ENCODE measurements at regions not wholly inside any gene's neighbourhood (a gene's known extent, or its start where the extent isn't known, plus 50 kb on each side); places are given as distances from the start of the nearest gene placed in this dataset.
"Not testable (repeated sequence)": the region's sequence is repeated elsewhere in the genome, so short reads cannot be mapped to it uniquely, and the experiment has no call there.

GRCh38 chr3:187795207-187795960, 50.1 kb upstream of the BCL6 start:
- no peak for DNase-seq

GRCh38 chr3:187798126-187798525, 52.9 kb upstream of the BCL6 start:
- no peak for DNase-seq

DNA sequence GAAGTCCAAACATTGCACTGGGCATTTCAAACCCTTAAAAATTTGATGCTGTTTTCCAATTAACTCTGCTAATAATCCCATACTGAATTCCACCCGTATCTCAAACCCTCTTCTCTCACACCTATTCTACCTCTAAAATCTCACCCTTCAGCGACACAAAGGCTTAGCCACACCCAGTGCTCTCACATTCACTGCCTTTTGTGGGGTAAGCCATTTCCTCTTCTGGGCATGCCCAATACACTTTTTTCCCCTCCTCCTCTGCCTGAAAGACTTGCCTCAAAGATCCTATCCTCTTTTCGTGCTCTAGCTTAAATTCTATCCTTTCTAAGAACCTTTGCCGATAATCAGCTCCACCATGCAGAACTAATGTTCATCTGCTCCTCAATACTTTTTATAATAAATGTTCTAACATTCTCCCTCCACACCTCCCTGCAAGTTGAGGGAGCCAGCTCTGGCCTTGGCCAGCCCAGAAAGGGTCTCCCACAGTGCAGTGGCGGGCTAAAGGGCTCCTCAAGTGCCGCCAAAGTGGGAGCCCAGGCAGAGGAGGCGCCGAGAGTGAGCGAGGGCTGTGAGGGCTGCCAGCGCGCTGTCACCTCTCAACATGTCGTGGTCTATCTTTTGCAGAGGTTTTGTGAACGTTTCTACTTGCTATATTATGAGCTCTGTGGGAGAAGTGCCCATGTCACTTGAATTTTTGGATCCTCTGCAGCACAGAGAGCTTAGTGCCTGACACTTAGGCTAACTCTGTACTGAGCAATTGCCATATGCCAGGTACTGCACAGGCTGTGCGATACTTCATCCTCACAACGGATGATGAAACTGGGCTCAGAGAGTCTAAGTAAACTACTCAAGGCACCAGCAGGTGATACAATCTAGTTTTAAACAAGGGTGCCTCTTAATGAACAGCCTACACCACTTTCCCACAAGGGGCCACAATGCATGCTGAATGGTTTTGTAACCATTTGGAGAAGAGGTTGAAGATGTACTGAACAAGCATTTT, 53.6 kb upstream of the BCL6 start:
- no peak for DNase-seq

DNA sequence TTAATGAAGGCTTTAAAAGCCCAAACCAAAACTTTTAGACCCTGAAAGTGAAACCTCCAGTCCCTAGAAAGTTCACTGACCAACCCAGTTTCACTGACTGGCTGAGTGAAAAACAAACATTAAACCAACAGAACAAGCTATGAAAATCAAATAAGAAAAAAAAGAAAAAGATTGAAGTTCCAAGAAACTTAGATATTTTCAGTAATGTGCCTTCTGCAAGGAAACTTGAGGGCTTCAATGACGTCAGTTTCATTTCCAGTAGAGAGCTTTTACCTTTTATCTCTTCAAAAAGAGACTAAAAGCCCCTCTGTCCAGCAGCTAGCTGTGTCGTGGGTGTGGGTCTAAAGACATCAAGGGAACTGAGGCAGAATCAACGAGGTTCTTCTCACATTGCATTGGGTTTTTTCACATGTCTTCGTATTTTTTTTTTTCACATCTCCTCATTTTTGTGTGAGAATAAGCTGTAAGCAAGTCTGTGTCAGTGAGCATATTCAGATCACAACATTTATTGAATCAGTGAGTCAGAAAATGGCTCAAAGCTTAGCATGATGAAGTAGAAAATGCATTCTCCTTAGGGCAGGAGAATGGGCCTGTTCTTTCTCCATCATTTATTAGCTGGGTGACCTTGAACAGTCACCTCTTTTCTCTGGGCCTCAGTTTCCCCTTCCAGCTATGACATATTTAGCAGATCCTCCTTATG, 54.8 kb upstream of the BCL6 start:
- no peak for DNase-seq

DNA sequence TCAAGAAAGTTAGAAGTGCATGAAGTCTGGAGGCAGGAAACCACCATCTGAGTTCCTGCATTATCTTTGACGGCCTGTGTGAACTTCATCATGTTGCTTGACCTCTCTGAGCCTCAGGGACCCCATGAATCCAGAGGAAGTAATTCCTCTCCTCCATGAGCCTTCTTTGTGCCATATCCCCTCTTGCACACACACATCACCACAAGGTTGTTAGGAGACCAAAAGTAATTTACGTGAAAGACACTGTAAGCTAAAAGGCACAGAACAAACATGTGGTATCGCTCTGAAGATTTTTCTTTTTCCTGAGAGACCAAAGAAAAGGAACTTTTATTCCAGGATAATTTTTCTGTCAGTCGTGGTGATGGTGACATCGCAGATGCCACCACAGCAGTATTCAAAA, 55.9 kb upstream of the BCL6 start:
- no peak for DNase-seq

GRCh38 chr3:187802203-187802927, 57.1 kb upstream of the BCL6 start:
- no peak for DNase-seq

GRCh38 chr3:187802928-187803259, 57.6 kb upstream of the BCL6 start:
- DNase-seq: peak; percentile 75

- no peak for DNase-seq
Measured at GRCh38 chr3:187804120-187804744, 59.0 kb upstream of the BCL6 start.

DNA sequence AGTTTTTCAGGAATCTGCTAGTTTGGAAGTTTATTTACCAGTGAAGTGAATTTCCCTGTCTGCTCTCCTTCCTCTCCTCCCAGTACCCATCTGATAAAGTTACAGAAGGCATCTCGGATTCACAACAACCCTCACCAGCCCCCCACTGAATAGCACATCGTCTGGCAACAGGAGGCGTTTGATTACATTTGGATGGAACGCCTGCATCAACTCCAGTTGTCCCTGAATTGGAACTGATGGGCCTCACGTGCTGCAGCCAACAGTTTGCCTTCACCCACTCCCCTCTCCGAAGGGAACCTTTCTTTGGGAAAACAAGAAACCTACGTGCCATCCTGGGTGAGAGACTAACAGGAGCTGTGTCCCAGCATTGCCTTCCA, 59.5 kb upstream of the BCL6 start:
- DNase-seq: no peak

GRCh38 chr3:187805774-187806173, 60.5 kb upstream of the BCL6 start:
- no peak for DNase-seq

- DNase-seq: peak; percentile 59
Measured at GRCh38 chr3:187807086-187807862, 62.0 kb upstream of the BCL6 start.

DNA sequence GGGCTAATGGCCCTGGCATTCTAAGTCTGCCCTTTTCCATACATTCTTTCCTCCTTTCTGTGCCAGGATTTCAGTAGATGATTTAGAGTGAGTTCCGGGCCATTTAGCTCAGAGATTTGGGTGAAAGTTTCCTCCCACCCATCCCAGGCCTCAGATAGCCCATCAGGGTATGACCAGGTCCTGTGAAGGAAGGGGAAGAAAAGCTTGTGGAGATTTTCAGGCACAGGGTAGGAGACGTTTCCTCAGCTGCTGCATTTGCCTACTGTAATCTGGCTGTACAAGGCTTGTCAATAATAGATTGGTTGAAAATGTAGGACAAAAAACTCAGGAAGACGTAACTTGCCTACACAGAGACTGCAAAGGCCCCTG, 63.2 kb upstream of the BCL6 start:
- no peak for DNase-seq

DNA sequence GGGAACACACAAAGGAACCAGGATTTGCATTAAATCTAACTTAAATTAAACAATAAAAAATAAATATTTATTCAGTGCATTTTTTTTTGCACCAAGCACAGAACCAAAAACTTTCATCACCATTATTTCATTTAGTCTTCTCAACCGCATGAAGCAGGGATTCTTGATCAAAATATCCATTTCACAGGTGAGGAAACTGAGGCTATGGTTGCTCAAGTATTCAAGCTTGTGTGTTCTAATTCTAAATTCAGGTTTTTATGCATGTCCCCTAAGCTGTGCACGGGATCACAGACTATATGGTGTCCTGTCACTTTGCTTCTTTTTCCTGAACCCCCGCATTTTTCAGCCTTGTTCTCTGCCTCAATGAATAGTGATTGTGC, 64.3 kb upstream of the BCL6 start:
- DNase-seq: no peak

- no peak for DNase-seq
Measured at GRCh38 chr3:187810021-187810446, 64.8 kb upstream of the BCL6 start.

DNA sequence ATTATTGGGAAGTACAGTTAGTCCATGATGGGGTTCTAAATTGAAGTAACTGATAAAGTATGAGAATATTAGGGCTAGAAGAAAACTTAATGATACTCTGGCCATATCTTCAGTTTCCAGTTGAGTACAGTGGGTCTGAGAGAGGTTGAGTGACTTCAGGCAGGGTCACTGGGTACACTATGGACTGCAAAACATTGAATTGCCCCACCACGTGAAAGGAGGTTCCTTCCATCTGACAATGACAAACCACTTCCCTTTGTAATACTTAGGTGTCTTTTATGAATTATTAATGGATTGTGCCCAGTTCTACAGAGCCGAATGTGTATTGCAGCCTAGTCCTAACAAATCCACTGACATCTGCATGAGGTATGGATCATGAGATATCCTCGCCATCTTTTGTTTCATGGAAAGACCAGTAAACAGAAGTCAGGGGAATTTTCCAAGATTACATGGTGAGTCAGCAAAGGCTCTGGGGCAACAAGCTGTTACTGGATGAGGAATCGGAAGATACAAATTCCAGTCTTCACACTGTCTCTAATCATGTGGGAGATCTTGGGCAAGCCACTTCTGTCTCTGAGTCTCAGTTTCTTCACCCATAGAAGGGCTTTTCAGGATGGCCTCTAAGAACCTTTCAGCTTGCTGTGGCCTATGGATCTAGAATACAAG, 66.5 kb upstream of the BCL6 start:
- no peak for DNase-seq

- DNase-seq: no peak
Measured at GRCh38 chr3:187812496-187812895, 67.2 kb upstream of the BCL6 start.

GRCh38 chr3:187813198-187813597, 67.9 kb upstream of the BCL6 start:
- no peak for DNase-seq

GRCh38 chr3:187817766-187818165, 72.5 kb upstream of the BCL6 start:
- DNase-seq: not testable (repeated sequence)

- DNase-seq: no peak
Measured at GRCh38 chr3:187821616-187822317, 76.5 kb upstream of the BCL6 start.

DNA sequence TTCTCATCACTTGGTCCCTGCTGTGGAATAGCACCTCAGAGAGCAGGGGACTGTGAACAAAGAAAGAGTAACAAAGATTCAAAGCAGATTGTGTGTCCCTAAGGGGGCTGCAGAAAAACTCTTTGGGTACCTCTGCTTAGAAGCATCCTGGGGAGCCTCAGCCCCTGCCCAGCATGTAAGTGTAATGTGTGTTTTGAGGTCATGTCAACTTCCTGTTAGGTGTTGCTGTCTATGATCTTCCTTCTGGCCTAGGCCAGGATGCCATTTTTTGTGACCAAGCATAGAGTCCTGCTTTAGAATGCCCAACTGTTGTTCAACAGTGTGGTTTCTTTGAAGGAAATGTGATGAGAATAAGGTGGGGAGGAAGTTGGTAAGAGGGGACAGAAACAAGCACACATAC, 77.1 kb upstream of the BCL6 start:
- no peak for DNase-seq
